A673 (cell line): ENCODE measurements at regions not wholly inside any gene's neighbourhood (a gene's known extent, or its start where the extent isn't known, plus 50 kb on each side); places are given as distances from the start of the nearest gene placed in this dataset.

Experiments used
- CTCF ChIP-seq: fragments of 300-800, 200-600 bp; sonication (generic); conservative IDR thresholded peaks from 2 replicates; pipeline ENCODE4 v1.5.1; 2017; ENCODE audit warnings: low read depth, mild to moderate bottlenecking, antibody characterized with exemption, low read length, moderate library complexity, mixed read lengths
- EZH2 ChIP-seq: fragments of 200-600 bp; sonication (generic); IDR thresholded peaks from 2 replicates; pipeline ENCODE4 v1.6.1; 2017; ENCODE audit warnings: borderline replicate concordance, low read depth, mild to moderate bottlenecking, mixed read lengths, antibody characterized with exemption, low read length; ENCODE audit not compliant: poor library complexity, severe bottlenecking

- no peak for TF ChIP-seq CTCF
- no peak for TF ChIP-seq EZH2
Observed at GRCh38 chr11:26909991-26910591, 83.8 kb upstream of the FIBIN start.
